ENCODE measurements at regions not wholly inside any gene's neighbourhood (a gene's known extent, or its start where the extent isn't known, plus 50 kb on each side); places are given as distances from the start of the nearest gene placed in this dataset.
"Not testable (repeated sequence)": the region's sequence is repeated elsewhere in the genome, so short reads cannot be mapped to it uniquely, and the experiment has no call there.

GRCh38 chr15:25253048-25253973 is 185.5 kb downstream of the UBE3A start:
- not testable (repeated sequence) for TF ChIP-seq EZH2phosphoT487 (IDR thresholded peaks at IDR 0.05; ENCODE audit: insufficient read depth, low read depth); EZH2 (IDR thresholded peaks at IDR 0.05; ENCODE audit: insufficient read depth, poor library complexity, severe bottlenecking)
